Caco-2 (cell line): ENCODE measurements at regions not wholly inside any gene's neighbourhood (a gene's known extent, or its start where the extent isn't known, plus 50 kb on each side); places are given as distances from the start of the nearest gene placed in this dataset.

Source experiments
- BruUV-seq: library from RNA; stranded (reverse); fragments of 400-500 nt; replicated peaks from 2 replicates; lab custom pipeline; 2021; lab: Mats Ljungman, UMichigan
- CTCF ChIA-PET: fragments of 300-600 bp; sonication (Branson Sonifier 250); formaldehyde crosslinking; loops from one replicate; lab custom pipeline; 2022; ENCODE audit warnings: antibody characterized with exemption; lab: Charles Lee
- POLR2A ChIA-PET: fragments of 300-600 bp; sonication (Branson Sonifier 250); formaldehyde crosslinking; loops from one replicate; lab custom pipeline; 2022; ENCODE audit warnings: antibody characterized with exemption; lab: Charles Lee
- DNase-seq, 2 experiments: peaks; one replicate each; pipeline versions ENCODE4 v3.0.0 to v3.0.0-alpha.2; 2020 to 2022
- H3K27me3 ChIP-seq: replicated peaks from 2 replicates; pipeline ENCODE4 v1.6.0; 2011; ENCODE audit warnings: low read length; ENCODE audit not compliant: control insufficient read depth, insufficient read depth
- H3K36me3 ChIP-seq: 2 replicates; pipeline ENCODE4 v1.5.1; 2011; ENCODE audit warnings: low read length; ENCODE audit not compliant: control insufficient read depth, insufficient read depth
- H3K4me1 ChIP-seq: fragments of 250-450 bp; sonication (Bioruptor Pico); 2 replicates; pipeline ENCODE4 v1.5.1; 2020; ENCODE audit warnings: mild to moderate bottlenecking
- H3K4me3 ChIP-seq: 2 replicates; pipeline ENCODE4 v1.5.1; 2011; ENCODE audit warnings: low read depth, mild to moderate bottlenecking, control low read depth, low read length
- H3K9me3 ChIP-seq: fragments of 250-450 bp; sonication (Bioruptor Pico); 2 replicates; pipeline ENCODE4 v1.5.1; 2020; ENCODE audit warnings: mild to moderate bottlenecking, moderate library complexity
- H3K27ac Mint-ChIP-seq: one replicate; pipeline ENCODE4 v1.8.0; 2022; ENCODE audit warnings: mixed read lengths; ENCODE audit not compliant: unreplicated experiment
- H3K27me3 Mint-ChIP-seq: one replicate; pipeline ENCODE4 v1.8.0; 2022; ENCODE audit warnings: mixed read lengths; ENCODE audit not compliant: insufficient read depth, unreplicated experiment
- H3K36me3 Mint-ChIP-seq: one replicate; pipeline ENCODE4 v1.8.0; 2022; ENCODE audit warnings: mild to moderate bottlenecking, mixed read lengths; ENCODE audit not compliant: insufficient read depth, unreplicated experiment
- H3K4me1 Mint-ChIP-seq: one replicate; pipeline ENCODE4 v1.8.0; 2022; ENCODE audit warnings: low read depth, mixed read lengths; ENCODE audit not compliant: unreplicated experiment
- H3K4me3 Mint-ChIP-seq: one replicate; pipeline ENCODE4 v1.8.0; 2022; ENCODE audit warnings: mild to moderate bottlenecking, moderate library complexity, mixed read lengths; ENCODE audit not compliant: unreplicated experiment
- H3K9me3 Mint-ChIP-seq: one replicate; pipeline ENCODE4 v1.8.0; 2022; ENCODE audit warnings: mixed read lengths; ENCODE audit not compliant: unreplicated experiment
- intact Hi-C: fragments of 100-400 bp; cut with micrococcal nuclease; formaldehyde crosslinking; loops from one replicate; pipeline ENCODE4 v1.10.0; 2022; ENCODE audit not compliant: unreplicated experiment
- TF ChIP-seq, protein P1 (sequence below), 2 experiments: fragments of 200-600 bp in 1 of 2; IDR thresholded peaks; 1 replicate in 1 of 2; 2 replicates in 1 of 2; pipeline versions ENCODE4 v1.5.1 to v1.8.0; 2011 to 2022; ENCODE audit warnings: antibody characterized with exemption in 1 of 2, control low read depth in 1 of 2, inconsistent platforms in 1 of 2, low read depth in 1 of 2, low read length in 1 of 2, mild to moderate bottlenecking in 1 of 2, moderate library complexity in 1 of 2; ENCODE audit not compliant: insufficient read depth in 1 of 2, severe bottlenecking in 1 of 2, unreplicated experiment in 1 of 2

DNA sequence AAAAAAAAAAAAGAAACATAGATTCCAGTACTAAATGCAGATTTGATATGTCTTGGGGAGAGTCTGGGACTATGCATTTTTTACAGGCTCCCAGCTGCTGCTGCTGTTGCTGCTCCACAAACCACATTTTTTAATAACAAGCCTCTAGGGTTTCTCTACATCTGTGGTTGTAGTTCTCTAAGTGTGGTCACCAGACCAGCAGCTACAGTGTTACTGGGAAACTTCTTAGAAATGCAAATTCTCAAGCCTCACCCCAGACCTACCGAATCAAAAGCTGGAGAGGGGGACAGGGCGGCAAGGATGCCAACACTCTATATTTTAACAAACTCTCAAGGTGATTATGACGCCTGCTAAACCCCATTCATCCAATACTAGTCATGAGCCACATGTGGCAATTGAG lies 293.4 kb upstream of the PTGER4 start:
- Mint-ChIP-seq H3K27ac (no peak overlapping the region), H3K36me3 (no peaks in the 10 kb centered on the region), H3K27me3 (peaks cover 6% of the 10 kb centered on the region), H3K4me3 (no peak overlapping the region), H3K4me1 (no peaks in the 10 kb centered on the region), H3K9me3 (no peaks in the 10 kb centered on the region)
- H3K4me1 ChIP-seq: no peaks in the 10 kb centered on the region
- no peaks in the 10 kb centered on the region for H3K36me3 ChIP-seq
- no peaks in the 10 kb centered on the region for H3K27me3 ChIP-seq
- ChIA-PET POLR2A (no interaction called here), CTCF (no interaction called here)
- H3K9me3 ChIP-seq: no peaks in the 10 kb centered on the region
- no TSS peak for BruUV-seq
- DNase-seq: no peak
- TF ChIP-seq, protein P1, sequence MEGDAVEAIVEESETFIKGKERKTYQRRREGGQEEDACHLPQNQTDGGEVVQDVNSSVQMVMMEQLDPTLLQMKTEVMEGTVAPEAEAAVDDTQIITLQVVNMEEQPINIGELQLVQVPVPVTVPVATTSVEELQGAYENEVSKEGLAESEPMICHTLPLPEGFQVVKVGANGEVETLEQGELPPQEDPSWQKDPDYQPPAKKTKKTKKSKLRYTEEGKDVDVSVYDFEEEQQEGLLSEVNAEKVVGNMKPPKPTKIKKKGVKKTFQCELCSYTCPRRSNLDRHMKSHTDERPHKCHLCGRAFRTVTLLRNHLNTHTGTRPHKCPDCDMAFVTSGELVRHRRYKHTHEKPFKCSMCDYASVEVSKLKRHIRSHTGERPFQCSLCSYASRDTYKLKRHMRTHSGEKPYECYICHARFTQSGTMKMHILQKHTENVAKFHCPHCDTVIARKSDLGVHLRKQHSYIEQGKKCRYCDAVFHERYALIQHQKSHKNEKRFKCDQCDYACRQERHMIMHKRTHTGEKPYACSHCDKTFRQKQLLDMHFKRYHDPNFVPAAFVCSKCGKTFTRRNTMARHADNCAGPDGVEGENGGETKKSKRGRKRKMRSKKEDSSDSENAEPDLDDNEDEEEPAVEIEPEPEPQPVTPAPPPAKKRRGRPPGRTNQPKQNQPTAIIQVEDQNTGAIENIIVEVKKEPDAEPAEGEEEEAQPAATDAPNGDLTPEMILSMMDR (IDR thresholded peaks at IDR 0.05; ENCODE audit: insufficient read depth in 1 of 2, low read depth in 1 of 2, low read length in 1 of 2, severe bottlenecking in 1 of 2, unreplicated experiment in 1 of 2): no peak
- intact Hi-C loops: no loop called here
- no peak overlapping the region for H3K4me3 ChIP-seq

DNA sequence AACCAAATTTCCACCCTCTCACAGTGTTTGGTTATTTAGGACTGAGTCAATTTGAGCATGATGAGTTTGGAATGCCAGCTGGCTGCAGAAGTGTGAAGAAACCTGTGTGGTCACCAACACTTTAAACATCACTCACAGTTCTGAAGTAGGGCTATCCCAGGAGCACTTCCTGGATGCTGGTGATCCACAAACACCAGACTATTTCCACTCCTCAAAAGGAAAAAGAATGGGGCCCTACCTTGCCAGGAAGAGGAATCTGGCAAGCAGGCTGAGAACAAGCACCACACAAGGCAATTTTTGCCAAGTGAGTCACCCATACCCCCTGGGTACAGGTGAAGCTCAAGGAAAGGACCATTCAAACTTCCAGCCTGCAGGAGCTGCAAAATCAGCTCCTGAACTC lies 294.2 kb upstream of the PTGER4 start:
- no peaks in the 10 kb centered on the region for H3K4me1 Mint-ChIP-seq
- no peak overlapping the region for H3K27ac Mint-ChIP-seq
- peaks cover 6% of the 10 kb centered on the region for H3K27me3 Mint-ChIP-seq
- POLR2A ChIA-PET: no interaction called here
- no peak for DNase-seq
- H3K36me3 Mint-ChIP-seq: no peaks in the 10 kb centered on the region
- TF ChIP-seq, protein P1 (IDR thresholded peaks at IDR 0.05; ENCODE audit: insufficient read depth in 1 of 2, low read depth in 1 of 2, low read length in 1 of 2, severe bottlenecking in 1 of 2, unreplicated experiment in 1 of 2): no peak
- Histone ChIP-seq H3K9me3 (no peaks in the 10 kb centered on the region), H3K27me3 (no peaks in the 10 kb centered on the region), H3K36me3 (no peaks in the 10 kb centered on the region), H3K4me1 (no peaks in the 10 kb centered on the region), H3K4me3 (no peak overlapping the region)
- H3K4me3 Mint-ChIP-seq: no peak overlapping the region
- no TSS peak for BruUV-seq
- intact Hi-C loops: no loop called here
- no peaks in the 10 kb centered on the region for H3K9me3 Mint-ChIP-seq
- CTCF ChIA-PET: no interaction called here

DNA sequence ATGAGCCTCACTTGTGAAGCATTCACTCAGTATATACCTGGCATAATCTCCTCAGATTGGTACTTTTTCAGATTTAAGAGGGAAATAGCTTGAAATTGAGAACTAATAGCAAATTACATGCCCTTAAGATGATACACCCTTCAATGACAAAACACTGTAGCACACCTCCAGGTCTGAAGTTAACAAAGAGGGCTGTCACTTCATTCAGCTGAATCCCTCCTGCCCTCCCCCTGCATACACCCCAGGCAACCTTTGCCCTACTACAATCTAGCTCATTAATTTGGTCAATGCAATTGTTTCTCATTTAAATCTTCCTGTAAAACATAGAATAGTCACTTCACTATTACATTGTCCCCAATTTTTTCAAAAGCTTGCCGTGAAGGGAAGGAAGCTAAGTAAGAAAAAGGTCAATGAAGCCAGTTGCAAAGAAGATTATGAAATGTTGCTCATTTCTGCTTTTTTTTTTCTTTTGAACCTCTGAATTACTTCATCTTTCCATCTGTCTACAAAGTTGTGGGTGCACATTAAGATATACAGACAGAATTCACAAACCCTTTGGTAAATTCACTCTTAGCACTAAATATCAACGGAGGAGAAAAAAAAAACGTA lies 294.8 kb upstream of the PTGER4 start:
- Mint-ChIP-seq H3K36me3 (no peaks in the 10 kb centered on the region), H3K27me3 (peaks cover 6% of the 10 kb centered on the region), H3K4me3 (no peak overlapping the region), H3K9me3 (no peaks in the 10 kb centered on the region), H3K27ac (no peak overlapping the region), H3K4me1 (no peaks in the 10 kb centered on the region)
- H3K4me3 ChIP-seq: no peak overlapping the region
- intact Hi-C loops: no loop called here
- H3K27me3 ChIP-seq: no peaks in the 10 kb centered on the region
- CTCF ChIA-PET: no interaction called here
- no peak for DNase-seq
- H3K36me3 ChIP-seq: no peaks in the 10 kb centered on the region
- no TSS peak for BruUV-seq
- no peaks in the 10 kb centered on the region for H3K9me3 ChIP-seq
- TF ChIP-seq, protein P1 (IDR thresholded peaks at IDR 0.05; ENCODE audit: insufficient read depth in 1 of 2, low read depth in 1 of 2, low read length in 1 of 2, severe bottlenecking in 1 of 2, unreplicated experiment in 1 of 2): no peak
- no peaks in the 10 kb centered on the region for H3K4me1 ChIP-seq
- POLR2A ChIA-PET: no interaction called here
